Skin epidermis (tissue), 12 donors: ENCODE measurements at regions not wholly inside any gene's neighbourhood (a gene's known extent, or its start where the extent isn't known, plus 50 kb on each side); places are given as distances from the start of the nearest gene placed in this dataset.

Source experiments
- H3K27ac ChIP-seq, 21 experiments: fragments of 200-600 bp; sonication (generic) in 11 of 21; one replicate each; pipeline ENCODE4 v1.5.0; 2020; ENCODE audit warnings: mild to moderate bottlenecking in 3 of 21, inconsistent platforms in 2 of 21, moderate library complexity in 2 of 21
- H3K4me3 ChIP-seq, 7 experiments: fragments of 200-600 bp; sonication (generic) in 2 of 7; one replicate each; pipeline ENCODE4 v1.5.0; 2020; ENCODE audit warnings: inconsistent platforms in 2 of 7, mild to moderate bottlenecking in 2 of 7, moderate library complexity in 1 of 7

GRCh38 chr5:147156012-147156411 is 78.8 kb upstream of the STK32A start:
- H3K27ac ChIP-seq, result no peak overlapping the region
- H3K4me3 ChIP-seq, result no peak overlapping the region

GRCh38 chr5:147160902-147161700 is 73.7 kb upstream of the STK32A start:
- Histone ChIP-seq H3K27ac (no peak overlapping the region), H3K4me3 (no peak overlapping the region)

GRCh38 chr5:147162740-147163139 is 72.1 kb upstream of the STK32A start:
- no peak overlapping the region for H3K4me3 ChIP-seq
- H3K27ac ChIP-seq, result no peak overlapping the region

GRCh38 chr5:147167529-147167928 is 67.3 kb upstream of the STK32A start:
- Histone ChIP-seq H3K4me3 (no peak overlapping the region), H3K27ac (no peak overlapping the region)

GRCh38 chr5:147168578-147169327 is 66.1 kb upstream of the STK32A start:
- Histone ChIP-seq H3K27ac (no peak overlapping the region), H3K4me3 (no peak overlapping the region)

GRCh38 chr5:147169399-147169798 is 65.4 kb upstream of the STK32A start:
- H3K4me3 ChIP-seq, result no peak overlapping the region
- peak overlapping the region in 1 of 21 experiments; percentile 1 for H3K27ac ChIP-seq

- no peak overlapping the region for H3K4me3 ChIP-seq
- peak overlapping the region in 2 of 21 experiments; percentile 1 to 40 for H3K27ac ChIP-seq
Measured at GRCh38 chr5:147169901-147170300, 64.9 kb upstream of the STK32A start.

GRCh38 chr5:147170603-147171002 is 64.2 kb upstream of the STK32A start:
- Histone ChIP-seq H3K27ac (no peak overlapping the region), H3K4me3 (no peak overlapping the region)

GRCh38 chr5:147174671-147175265 is 60.1 kb upstream of the STK32A start:
- no peak overlapping the region for H3K27ac ChIP-seq

GRCh38 chr5:147175516-147176097 is 59.2 kb upstream of the STK32A start:
- Histone ChIP-seq H3K4me3 (no peak overlapping the region), H3K27ac (no peak overlapping the region)

More at GRCh38 chr5:147174671-147175265, 60.1 kb upstream of the STK32A start:
- H3K4me3 ChIP-seq, result no peak overlapping the region

GRCh38 chr5:147176422-147176821 is 58.4 kb upstream of the STK32A start:
- H3K27ac ChIP-seq, result no peak overlapping the region

GRCh38 chr5:147177125-147177840 is 57.5 kb upstream of the STK32A start:
- no peak overlapping the region for H3K4me3 ChIP-seq
- no peak overlapping the region for H3K27ac ChIP-seq

More at GRCh38 chr5:147176422-147176821, 58.4 kb upstream of the STK32A start:
- no peak overlapping the region for H3K4me3 ChIP-seq

- H3K4me3 ChIP-seq, result no peak overlapping the region
- no peak overlapping the region for H3K27ac ChIP-seq
Measured at GRCh38 chr5:147179562-147180147, 55.2 kb upstream of the STK32A start.

- Histone ChIP-seq H3K27ac (no peak overlapping the region), H3K4me3 (no peak overlapping the region)
Measured at GRCh38 chr5:147180751-147181150, 54.1 kb upstream of the STK32A start.
